Mucosa of descending colon (tissue), 3 donors: ENCODE measurements at regions not wholly inside any gene's neighbourhood (a gene's known extent, or its start where the extent isn't known, plus 50 kb on each side); places are given as distances from the start of the nearest gene placed in this dataset.

Source experiments
- ATAC-seq: fragments of 200-7000 bp; cut with Tn5 transposase; one replicate; pipeline ENCODE4 v1.9.1; 2020; ENCODE audit warnings: mild to moderate bottlenecking, moderate library complexity
- DNase-seq, 3 donors: peaks; one replicate each; pipeline ENCODE4 v3.0.0-alpha.2; 2020
- H3K36me3 ChIP-seq: fragments of 200-600 bp; one replicate; pipeline ENCODE4 v1.8.0; 2021; ENCODE audit warnings: low read depth, mild to moderate bottlenecking
- H3K4me1 ChIP-seq: fragments of 200-600 bp; one replicate; pipeline ENCODE4 v1.8.0; 2021; ENCODE audit warnings: low read depth, mild to moderate bottlenecking
- H3K4me3 ChIP-seq: fragments of 200-600 bp; one replicate; pipeline ENCODE4 v1.8.0; 2021; ENCODE audit warnings: mild to moderate bottlenecking
- H3K9me3 ChIP-seq: fragments of 200-600 bp; one replicate; pipeline ENCODE4 v1.8.0; 2021; ENCODE audit warnings: mild to moderate bottlenecking
- CTCF ChIP-seq: fragments of 200-600 bp; IDR thresholded peaks from one replicate; pipeline ENCODE4 v1.8.0; 2022; ENCODE audit warnings: antibody characterized with exemption, mild to moderate bottlenecking
- intact Hi-C, 2 donors: fragments of 100-400 bp; cut with DNase I in 1 of 2; cut with micrococcal nuclease in 1 of 2; formaldehyde crosslinking; loops; one replicate each; pipeline versions ENCODE4 v1.11.0 to v1.11.1; 2022; cut with DNase I, micrococcal nuclease
- donor health status: DM: no; HTN: no; CAD: no; lungs with moderate emphysema.
- donor health status: DM: no; HTN: no; CAD: no.
- donor health status: DM: no; HTN: yes; CAD: no.

- no peak overlapping the region for H3K4me3 ChIP-seq
- no peaks in the 10 kb centered on the region for H3K4me1 ChIP-seq
- no peak for TF ChIP-seq CTCF
- no peaks in the 10 kb centered on the region for H3K36me3 ChIP-seq
- intact Hi-C loops, result no loop called here
- no peak for DNase-seq
- no peak for ATAC-seq
- H3K9me3 ChIP-seq, result no peaks in the 10 kb centered on the region
Measured at GRCh38 chr16:47970291-47970931, 185.4 kb downstream of the ABCC12 start.

GRCh38 chr16:47967374-47967773 is 188.4 kb downstream of the ABCC12 start:
- Histone ChIP-seq H3K9me3 (no peaks in the 10 kb centered on the region), H3K4me1 (no peaks in the 10 kb centered on the region), H3K4me3 (no peak overlapping the region), H3K36me3 (no peaks in the 10 kb centered on the region)
- DNase-seq (no peak), ATAC-seq (no peak)
- no peak for TF ChIP-seq CTCF
- intact Hi-C loops, result no loop called here

GRCh38 chr16:47966325-47966724 is 189.5 kb downstream of the ABCC12 start:
- no peak overlapping the region for H3K4me3 ChIP-seq
- no peaks in the 10 kb centered on the region for H3K9me3 ChIP-seq
- ATAC-seq (no peak), DNase-seq (no peak)
- no peak for TF ChIP-seq CTCF
- H3K4me1 ChIP-seq, result no peaks in the 10 kb centered on the region
- no peaks in the 10 kb centered on the region for H3K36me3 ChIP-seq
- intact Hi-C loops, result no loop called here

- Histone ChIP-seq H3K4me3 (no peak overlapping the region), H3K4me1 (no peaks in the 10 kb centered on the region), H3K36me3 (no peaks in the 10 kb centered on the region), H3K9me3 (no peaks in the 10 kb centered on the region)
- intact Hi-C loops, result no loop called here
- no peak for ATAC-seq
- TF ChIP-seq CTCF, result no peak
- no peak for DNase-seq
Measured at GRCh38 chr16:47965439-47965838, 190.4 kb downstream of the ABCC12 start.

- no peak for ATAC-seq
- H3K4me1 ChIP-seq, result no peaks in the 10 kb centered on the region
- H3K9me3 ChIP-seq, result no peaks in the 10 kb centered on the region
- H3K4me3 ChIP-seq, result no peak overlapping the region
- DNase-seq, result no peak
- no peaks in the 10 kb centered on the region for H3K36me3 ChIP-seq
- intact Hi-C loops, result no loop called here
- no peak for TF ChIP-seq CTCF
Measured at GRCh38 chr16:47958726-47959125, 197.1 kb downstream of the ABCC12 start.

- no peak for ATAC-seq
- intact Hi-C loops, result no loop called here
Measured at GRCh38 chr16:47956916-47957315, 198.9 kb downstream of the ABCC12 start.

More at GRCh38 chr16:47956916-47957315, 198.9 kb downstream of the ABCC12 start:
- Histone ChIP-seq H3K4me3 (no peak overlapping the region), H3K9me3 (no peaks in the 10 kb centered on the region), H3K36me3 (no peaks in the 10 kb centered on the region), H3K4me1 (no peaks in the 10 kb centered on the region)
- no peak for DNase-seq
- TF ChIP-seq CTCF, result no peak
